ENCODE measurements at regions not wholly inside any gene's neighbourhood (a gene's known extent, or its start where the extent isn't known, plus 50 kb on each side); places are given as distances from the start of the nearest gene placed in this dataset.

- TF ChIP-seq CTCF (IDR thresholded peaks at IDR 0.05): no peak
- ATAC-seq (ENCODE audit: low FRiP score) (no peak), DNase-seq (ENCODE audit: low spot score) (no peak)
These were observed 373.7 kb downstream of the SOX9 start for GRCh38 chr17:72494566-72494965.

DNA sequence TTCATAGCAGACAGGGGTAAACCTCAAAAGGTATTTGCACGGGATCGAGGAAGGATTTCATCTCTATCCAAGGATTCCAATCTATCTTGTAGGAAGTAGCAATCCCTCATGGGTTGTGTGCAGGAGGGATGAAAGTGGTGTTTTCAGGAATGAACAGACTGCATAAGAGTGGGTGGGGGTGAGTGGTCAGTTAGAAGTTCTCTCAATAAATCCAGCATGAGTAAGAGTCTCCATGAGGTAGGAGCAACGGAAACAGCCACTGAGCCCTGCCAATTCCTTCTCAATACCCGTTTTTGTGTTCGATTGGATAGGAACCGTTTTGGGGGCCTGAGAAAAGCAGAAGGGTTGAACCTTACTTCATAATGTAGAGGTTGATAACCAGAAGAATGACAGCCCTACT is 375.6 kb downstream of the SOX9 start:
- ATAC-seq (ENCODE audit: low FRiP score): no peak
- no peak for TF ChIP-seq CTCF (IDR thresholded peaks at IDR 0.05)
- no peak for DNase-seq (ENCODE audit: low spot score)

DNA sequence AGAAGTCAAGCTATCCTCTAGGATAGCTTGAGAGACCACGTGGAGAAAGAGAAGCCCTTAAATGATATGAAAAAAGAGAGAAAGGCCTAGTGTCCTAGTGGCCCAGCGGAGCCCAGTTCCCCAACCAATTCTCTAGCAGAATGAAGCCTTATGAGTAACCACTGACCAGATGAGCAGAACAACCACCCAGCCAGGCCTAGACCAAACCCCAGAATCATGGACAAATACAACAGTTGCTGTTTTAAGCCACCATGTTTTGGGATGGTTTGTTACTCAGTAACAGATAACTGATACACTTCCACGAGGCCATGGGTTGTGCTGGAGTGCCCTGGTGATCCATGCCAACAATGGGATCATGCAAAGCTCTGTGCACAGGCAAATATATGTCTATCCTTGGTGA is 377.1 kb downstream of the SOX9 start:
- no peak for TF ChIP-seq CTCF (IDR thresholded peaks at IDR 0.05)
- no peak for ATAC-seq (ENCODE audit: low FRiP score)

DNA sequence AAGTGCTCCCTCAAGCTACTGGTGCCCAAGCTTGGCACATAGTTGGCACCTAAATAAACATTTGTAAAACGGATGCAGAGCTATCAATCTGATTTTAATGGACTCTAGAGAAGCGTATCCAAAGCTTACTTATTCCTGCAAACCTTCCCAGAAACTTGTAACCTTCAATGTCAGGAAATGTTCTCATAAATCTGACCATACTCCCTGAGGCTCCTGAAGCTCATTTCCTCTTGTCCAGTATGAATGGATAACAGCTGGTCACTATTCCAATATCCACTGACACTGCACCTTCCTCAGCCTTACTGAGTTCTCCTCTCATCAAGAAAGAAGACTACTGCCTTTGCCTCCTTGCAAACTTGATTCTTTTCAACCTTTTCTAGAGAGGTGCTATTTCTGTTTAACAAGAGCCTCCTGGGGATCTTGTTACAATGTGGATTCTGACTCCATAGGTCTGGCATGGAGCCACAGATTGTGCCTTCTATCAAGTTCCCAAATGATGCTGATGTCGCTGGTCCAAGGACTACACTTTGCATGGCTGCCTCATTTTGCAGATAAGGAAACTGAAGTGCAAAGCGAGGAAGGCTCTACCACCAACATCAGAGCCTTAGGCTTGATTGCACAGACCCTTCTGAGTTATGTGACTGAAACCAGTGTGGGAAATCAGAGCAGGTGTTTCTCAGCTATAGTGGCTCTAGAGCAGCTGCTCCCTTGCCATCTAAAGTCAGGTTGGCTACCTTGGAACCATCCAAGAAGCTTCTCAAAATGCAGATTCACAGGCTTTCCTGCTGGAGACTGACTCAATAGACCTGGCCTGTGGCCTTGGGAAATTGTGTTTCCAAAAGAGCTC is 377.8 kb downstream of the SOX9 start:
- ATAC-seq (ENCODE audit: low FRiP score) (no peak), DNase-seq (ENCODE audit: low spot score) (no peak)
- no peak for TF ChIP-seq CTCF (IDR thresholded peaks at IDR 0.05)

More for the DNA sequence above, 377.1 kb downstream of the SOX9 start:
- no peak for DNase-seq (ENCODE audit: low spot score)

- ATAC-seq (ENCODE audit: low FRiP score) (no peak), DNase-seq (ENCODE audit: low spot score) (no peak)
- no peak for TF ChIP-seq CTCF (IDR thresholded peaks at IDR 0.05)
These were observed 380.9 kb downstream of the SOX9 start for GRCh38 chr17:72501404-72502370.

- DNase-seq (ENCODE audit: low spot score): no peak
- no peak for ATAC-seq (ENCODE audit: low FRiP score)
- TF ChIP-seq CTCF (IDR thresholded peaks at IDR 0.05): no peak
These were observed 381.8 kb downstream of the SOX9 start for GRCh38 chr17:72502371-72503341.
